MCF 10A (cell line): ENCODE measurements at regions not wholly inside any gene's neighbourhood (a gene's known extent, or its start where the extent isn't known, plus 50 kb on each side); places are given as distances from the start of the nearest gene placed in this dataset.

ENCODE experiments used
- BruUV-seq: library from RNA; stranded (reverse); fragments of 400-500 nt; replicated peaks from 2 replicates; lab custom pipeline; 2021; lab: Mats Ljungman, UMichigan
- CTCF ChIA-PET: fragments of 300-600 bp; sonication (Branson Sonifier 250); formaldehyde crosslinking; extraction: SDS; loops from one replicate; lab custom pipeline; 2021; ENCODE audit warnings: antibody characterized with exemption, inconsistent platforms; lab: Yijun Ruan, JAX
- POLR2A ChIA-PET: fragments of 300-600, 350-650 bp; sonication (Branson Sonifier 250); formaldehyde crosslinking; extraction: SDS; loops from one replicate; lab custom pipeline; 2020; ENCODE audit warnings: antibody characterized with exemption, inconsistent platforms; lab: Yijun Ruan, JAX
- DNase-seq: peaks from one replicate; pipeline ENCODE4 v3.0.0-alpha.2; 2018; ENCODE audit not compliant: unreplicated experiment
- H3K27ac Mint-ChIP-seq: one replicate; pipeline ENCODE4 v1.8.0; 2022; ENCODE audit warnings: mild to moderate bottlenecking, low read depth, mixed read lengths; ENCODE audit not compliant: unreplicated experiment
- H3K27me3 Mint-ChIP-seq: one replicate; pipeline ENCODE4 v1.8.0; 2022; ENCODE audit warnings: mixed read lengths; ENCODE audit not compliant: insufficient read depth, unreplicated experiment
- H3K36me3 Mint-ChIP-seq: one replicate; pipeline ENCODE4 v1.8.0; 2022; ENCODE audit warnings: mild to moderate bottlenecking, moderate library complexity, mixed read lengths; ENCODE audit not compliant: insufficient read depth, unreplicated experiment
- H3K4me1 Mint-ChIP-seq: one replicate; pipeline ENCODE4 v1.8.0; 2022; ENCODE audit warnings: mixed read lengths; ENCODE audit not compliant: insufficient read depth, unreplicated experiment
- H3K4me3 Mint-ChIP-seq: one replicate; pipeline ENCODE4 v1.8.0; 2022; ENCODE audit warnings: mild to moderate bottlenecking, moderate library complexity, mixed read lengths; ENCODE audit not compliant: unreplicated experiment
- H3K9me3 Mint-ChIP-seq: one replicate; pipeline ENCODE4 v1.8.0; 2022; ENCODE audit warnings: mixed read lengths; ENCODE audit not compliant: unreplicated experiment
- intact Hi-C: fragments of 100-400 bp; cut with micrococcal nuclease; formaldehyde crosslinking; loops from 2 replicates; pipeline ENCODE4 v1.14.1; 2022
- TF ChIP-seq, protein P1 (sequence below): fragments of 200-600 bp; IDR thresholded peaks from one replicate; pipeline ENCODE4 v1.8.0; 2022; ENCODE audit warnings: antibody characterized with exemption, mild to moderate bottlenecking; ENCODE audit not compliant: unreplicated experiment

DNA sequence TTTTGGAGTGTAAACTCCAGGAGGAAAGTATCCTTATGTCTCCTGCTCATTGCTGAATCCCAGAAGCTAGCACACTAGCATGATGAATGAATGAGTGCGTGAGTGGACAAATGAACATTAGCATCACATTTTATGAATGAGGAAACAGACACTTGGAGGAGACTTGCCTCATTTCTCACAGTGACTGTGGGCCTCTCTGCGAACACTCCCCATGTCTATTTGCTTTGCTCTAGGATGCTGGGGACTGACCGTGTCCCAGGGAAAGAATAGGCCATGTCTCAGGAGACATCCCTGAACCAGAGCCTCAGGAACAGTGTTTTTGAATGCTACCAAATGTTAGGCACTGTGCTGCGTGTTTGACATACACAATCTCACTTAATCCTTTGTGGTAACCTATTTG is 140.9 kb downstream of the OMA1 start:
- POLR2A ChIA-PET, result no interaction called here
- TF ChIP-seq, protein P1, sequence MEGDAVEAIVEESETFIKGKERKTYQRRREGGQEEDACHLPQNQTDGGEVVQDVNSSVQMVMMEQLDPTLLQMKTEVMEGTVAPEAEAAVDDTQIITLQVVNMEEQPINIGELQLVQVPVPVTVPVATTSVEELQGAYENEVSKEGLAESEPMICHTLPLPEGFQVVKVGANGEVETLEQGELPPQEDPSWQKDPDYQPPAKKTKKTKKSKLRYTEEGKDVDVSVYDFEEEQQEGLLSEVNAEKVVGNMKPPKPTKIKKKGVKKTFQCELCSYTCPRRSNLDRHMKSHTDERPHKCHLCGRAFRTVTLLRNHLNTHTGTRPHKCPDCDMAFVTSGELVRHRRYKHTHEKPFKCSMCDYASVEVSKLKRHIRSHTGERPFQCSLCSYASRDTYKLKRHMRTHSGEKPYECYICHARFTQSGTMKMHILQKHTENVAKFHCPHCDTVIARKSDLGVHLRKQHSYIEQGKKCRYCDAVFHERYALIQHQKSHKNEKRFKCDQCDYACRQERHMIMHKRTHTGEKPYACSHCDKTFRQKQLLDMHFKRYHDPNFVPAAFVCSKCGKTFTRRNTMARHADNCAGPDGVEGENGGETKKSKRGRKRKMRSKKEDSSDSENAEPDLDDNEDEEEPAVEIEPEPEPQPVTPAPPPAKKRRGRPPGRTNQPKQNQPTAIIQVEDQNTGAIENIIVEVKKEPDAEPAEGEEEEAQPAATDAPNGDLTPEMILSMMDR, result no peak

DNA sequence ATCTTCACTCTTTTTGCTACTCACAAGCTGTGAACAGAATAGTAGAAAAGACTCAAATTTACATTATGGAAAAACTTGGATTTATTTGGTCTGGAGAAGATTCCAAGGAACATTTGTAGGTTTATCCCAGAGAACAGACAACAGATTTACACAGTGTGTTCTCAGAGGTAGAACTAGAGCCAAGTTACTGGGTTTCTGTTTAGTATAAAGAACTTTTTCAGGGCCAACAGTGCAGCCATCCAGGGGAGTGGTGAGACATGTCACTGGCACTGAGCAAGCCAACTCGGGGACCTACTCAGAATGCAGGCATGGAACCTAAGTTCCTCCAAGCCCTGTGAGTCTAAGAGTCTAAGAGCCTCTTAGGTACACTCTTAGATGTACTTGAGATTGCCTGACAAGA is 142.6 kb downstream of the OMA1 start:
- Mint-ChIP-seq H3K4me3 (no peak overlapping the region), H3K9me3 (no peaks in the 10 kb centered on the region), H3K4me1 (peaks cover 6% of the 10 kb centered on the region), H3K36me3 (no peaks in the 10 kb centered on the region), H3K27ac (no peak overlapping the region), H3K27me3 (peaks cover 11% of the 10 kb centered on the region)
- no TSS peak for BruUV-seq
- intact Hi-C loops, result no loop called here
- TF ChIP-seq, protein P1, result no peak
- ChIA-PET CTCF (interaction anchor here (0.6 to 1.2 kb wide), 2 partner anchors 11 to 1784 kb away, joined by 3 to 4 read pairs; no protein-coding TSS in a partner anchor), POLR2A (no interaction called here)
- DNase-seq, result no peak

More for the DNA sequence above, 140.9 kb downstream of the OMA1 start:
- H3K4me3 Mint-ChIP-seq, result no peak overlapping the region
- DNase-seq, result no peak
- H3K27ac Mint-ChIP-seq, result no peak overlapping the region
- intact Hi-C loops, result no loop called here
- BruUV-seq, result no TSS peak
- H3K36me3 Mint-ChIP-seq, result no peaks in the 10 kb centered on the region
- peaks cover 11% of the 10 kb centered on the region for H3K27me3 Mint-ChIP-seq
- peaks cover 6% of the 10 kb centered on the region for H3K4me1 Mint-ChIP-seq
- CTCF ChIA-PET, result no interaction called here
- no peaks in the 10 kb centered on the region for H3K9me3 Mint-ChIP-seq

DNA sequence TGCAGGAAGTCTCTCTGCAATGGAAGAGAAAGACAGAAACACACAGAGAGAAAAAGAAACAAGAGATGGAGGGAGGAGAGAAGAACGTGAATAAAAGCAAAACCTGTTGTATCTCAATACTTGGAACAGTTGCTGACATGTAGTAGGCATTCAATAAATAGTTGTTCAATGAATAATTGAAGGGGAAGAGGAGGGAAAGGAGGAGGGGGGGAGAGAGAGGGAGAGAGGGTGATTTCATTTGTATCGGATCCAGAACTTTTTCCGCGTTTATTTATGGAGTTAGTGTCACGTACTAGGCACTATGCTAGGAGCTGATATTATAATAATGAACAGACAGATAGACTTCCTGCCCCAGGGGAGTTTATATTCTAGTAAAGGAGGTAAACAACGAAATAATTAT is 144.1 kb downstream of the OMA1 start:
- H3K36me3 Mint-ChIP-seq, result no peaks in the 10 kb centered on the region
- H3K27ac Mint-ChIP-seq, result no peak overlapping the region
- no peak for DNase-seq
- CTCF ChIA-PET, result no interaction called here
- peaks cover 11% of the 10 kb centered on the region for H3K27me3 Mint-ChIP-seq
- TF ChIP-seq, protein P1, result no peak
- BruUV-seq, result no TSS peak
- H3K9me3 Mint-ChIP-seq, result no peaks in the 10 kb centered on the region
- H3K4me1 Mint-ChIP-seq, result peaks cover 11% of the 10 kb centered on the region
- POLR2A ChIA-PET, result no interaction called here
- intact Hi-C loops, result no loop called here
- no peak overlapping the region for H3K4me3 Mint-ChIP-seq

DNA sequence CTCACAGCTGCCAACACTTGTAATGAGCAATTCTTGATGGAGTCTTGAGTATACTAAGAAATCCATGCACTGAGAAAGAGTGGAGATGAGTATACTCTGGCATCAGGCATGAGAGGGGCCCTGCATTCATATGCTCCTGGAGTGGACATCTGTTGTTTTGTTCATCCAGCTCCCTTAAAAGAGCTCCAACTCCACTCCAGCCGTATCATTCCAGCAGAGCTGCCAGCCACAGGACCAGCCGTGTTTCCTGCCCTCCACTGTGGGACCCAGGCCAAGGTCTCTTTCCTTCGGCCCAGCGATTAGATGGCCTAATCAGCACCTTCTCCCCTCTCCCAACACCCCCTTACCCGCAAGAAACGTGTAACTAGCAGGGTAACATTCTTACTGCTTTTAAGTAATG is 144.5 kb downstream of the OMA1 start:
- ChIA-PET POLR2A (no interaction called here), CTCF (no interaction called here)
- Mint-ChIP-seq H3K36me3 (no peaks in the 10 kb centered on the region), H3K4me3 (no peak overlapping the region), H3K4me1 (peaks cover 14% of the 10 kb centered on the region), H3K9me3 (no peaks in the 10 kb centered on the region), H3K27ac (no peak overlapping the region), H3K27me3 (peaks cover 11% of the 10 kb centered on the region)
- intact Hi-C loops, result no loop called here
- BruUV-seq, result no TSS peak
- TF ChIP-seq, protein P1, result no peak
- DNase-seq, result no peak
